ENCODE measurements at regions not wholly inside any gene's neighbourhood (a gene's known extent, or its start where the extent isn't known, plus 50 kb on each side); places are given as distances from the start of the nearest gene placed in this dataset.

DNA sequence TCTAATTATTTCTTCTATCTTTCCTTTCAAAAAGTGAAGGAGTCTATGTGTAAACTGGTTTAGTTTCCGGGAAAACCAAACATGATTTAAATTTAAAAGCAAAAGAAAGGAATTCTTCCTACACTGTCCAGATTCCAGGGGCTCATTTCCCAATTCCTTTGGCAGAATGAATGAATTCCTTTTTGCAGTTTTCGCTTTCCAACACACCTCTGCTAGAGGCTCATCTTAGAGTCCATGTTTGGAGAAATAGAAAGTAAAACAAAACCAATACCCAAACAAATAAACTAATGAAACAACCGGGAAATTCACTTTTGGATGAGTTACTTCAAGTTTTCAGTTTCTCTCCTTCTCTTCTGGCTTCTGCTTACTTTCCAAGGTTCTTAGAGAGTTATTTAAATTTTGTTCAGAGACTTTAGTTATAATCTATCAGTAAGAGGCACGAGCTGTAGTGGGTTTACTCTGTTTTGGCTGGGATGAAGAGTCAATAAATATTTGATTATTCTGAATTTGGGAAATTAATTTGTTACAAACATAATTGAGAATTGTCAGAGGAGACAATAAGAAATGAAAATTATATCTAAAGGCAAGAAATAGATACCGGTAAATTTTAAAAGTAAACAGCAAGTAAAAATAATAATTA lies 365.0 kb upstream of the CDH9 start:
- no peak for DNase-seq

DNA sequence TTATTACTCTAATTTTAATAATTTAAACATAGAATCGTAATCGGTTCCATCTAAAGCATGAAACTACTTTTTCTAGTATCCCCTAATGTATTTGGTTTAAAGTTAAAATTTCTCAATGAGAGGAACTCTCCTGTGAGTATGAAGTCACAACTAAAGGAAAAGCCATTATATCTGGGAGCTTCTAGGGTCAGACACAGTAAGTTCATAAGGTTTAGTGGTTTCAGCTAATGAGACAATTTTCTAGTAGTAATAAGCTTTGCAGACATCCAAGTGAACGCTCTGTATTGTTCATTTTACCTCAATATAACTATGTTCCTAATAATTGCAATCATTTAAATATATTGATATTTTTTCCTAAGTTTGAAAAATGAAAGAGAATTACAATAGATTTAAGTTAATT lies 364.4 kb upstream of the CDH9 start:
- DNase-seq, result no peak

DNA sequence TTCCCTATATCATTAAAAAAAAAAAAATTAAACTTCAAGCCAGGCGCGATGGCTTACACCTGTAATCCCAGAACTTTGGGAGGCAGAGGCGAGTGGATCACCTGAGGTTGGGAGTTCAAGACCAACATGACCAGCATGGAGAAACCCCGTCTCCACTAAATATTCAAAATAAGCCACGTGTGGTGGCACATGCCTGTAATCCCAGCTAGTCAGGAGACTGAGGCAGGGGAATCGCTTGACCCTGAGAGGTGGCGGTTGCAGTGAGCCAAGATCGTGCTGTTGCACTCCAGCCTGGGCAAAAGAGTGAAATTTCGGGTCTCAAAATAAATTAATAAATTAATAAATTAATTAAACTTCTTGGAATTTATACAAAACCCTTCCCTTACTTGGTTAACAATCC lies 358.6 kb upstream of the CDH9 start:
- no peak for DNase-seq

GRCh38 chr5:27392716-27393115 lies 354.3 kb upstream of the CDH9 start:
- DNase-seq, result no peak

DNA sequence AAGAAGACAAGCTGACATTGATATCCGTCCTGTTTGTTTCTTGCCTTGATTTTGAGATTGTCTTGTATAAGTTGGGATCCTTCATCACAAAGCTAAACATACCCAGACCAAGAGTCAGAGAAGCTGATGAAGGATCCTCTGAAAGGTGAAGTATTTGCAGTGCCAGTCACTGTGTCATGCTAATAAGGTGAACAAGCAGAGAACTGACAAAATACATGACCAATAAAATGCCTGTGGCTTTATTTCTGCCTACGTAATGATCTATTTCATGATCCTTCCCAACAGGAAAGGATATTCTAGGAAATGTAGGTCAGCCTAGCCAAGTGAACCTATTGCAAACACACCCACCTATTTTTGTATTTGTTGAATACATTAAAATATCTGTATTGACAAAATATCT lies 351.3 kb upstream of the CDH9 start:
- DNase-seq, result no peak

- no peak for DNase-seq
Measured at GRCh38 chr5:27388755-27389154, 350.4 kb upstream of the CDH9 start.

DNA sequence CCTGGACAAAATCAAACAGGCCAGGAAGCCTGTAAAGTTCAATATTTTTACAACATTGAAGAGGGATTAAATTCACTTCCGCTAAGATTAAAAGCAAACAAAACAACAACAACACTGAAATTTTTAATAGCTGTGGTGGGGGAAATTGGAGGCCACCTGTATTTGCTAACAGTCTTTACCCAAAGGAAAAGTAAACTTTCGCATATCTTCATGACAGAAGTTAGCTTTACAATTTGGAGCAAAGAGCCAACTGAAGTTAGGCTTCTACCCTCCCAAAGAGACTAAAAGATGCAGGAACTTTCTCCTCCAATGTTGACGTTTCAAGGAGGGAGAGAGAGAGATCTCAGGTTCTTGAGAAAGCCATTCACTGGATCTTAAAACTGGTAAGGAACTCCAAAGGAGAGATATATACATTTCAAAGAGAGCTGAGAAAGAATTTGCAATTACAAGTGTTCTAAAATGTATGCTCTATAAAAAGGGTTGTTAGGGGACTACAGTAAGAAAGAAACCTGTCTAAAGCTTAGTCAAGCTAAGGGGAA lies 349.2 kb upstream of the CDH9 start:
- no peak for DNase-seq

- DNase-seq, result no peak
Measured at GRCh38 chr5:27381686-27382085, 343.3 kb upstream of the CDH9 start.

GRCh38 chr5:27377626-27378025 lies 339.2 kb upstream of the CDH9 start:
- no peak for DNase-seq

- no peak for DNase-seq
Measured at GRCh38 chr5:27353970-27354369, 315.6 kb upstream of the CDH9 start.

- no peak for DNase-seq
Measured at GRCh38 chr5:27353540-27353939, 315.2 kb upstream of the CDH9 start.

DNA sequence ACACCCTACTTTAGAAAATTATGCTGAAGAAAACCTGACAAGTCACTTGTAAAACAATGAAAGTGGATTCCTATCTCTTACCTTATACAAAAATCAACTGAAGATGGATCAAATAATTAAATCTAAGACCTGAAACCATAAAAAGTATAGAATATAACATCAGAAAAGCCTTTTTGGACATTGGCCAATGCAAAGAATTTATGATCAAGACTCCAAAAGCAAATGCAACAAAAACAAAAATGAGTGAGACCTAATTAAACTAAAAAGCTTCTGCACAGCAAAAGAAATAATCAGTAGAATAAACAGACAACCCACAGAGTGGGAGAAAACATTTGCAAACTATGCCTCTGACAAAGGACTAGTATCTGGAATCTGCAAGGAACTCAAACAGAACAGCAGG lies 303.0 kb upstream of the CDH9 start:
- DNase-seq, result no peak

GRCh38 chr5:27336817-27337216 lies 298.4 kb upstream of the CDH9 start:
- no peak for DNase-seq

GRCh38 chr5:27328480-27328879 lies 290.1 kb upstream of the CDH9 start:
- DNase-seq, result no peak

DNA sequence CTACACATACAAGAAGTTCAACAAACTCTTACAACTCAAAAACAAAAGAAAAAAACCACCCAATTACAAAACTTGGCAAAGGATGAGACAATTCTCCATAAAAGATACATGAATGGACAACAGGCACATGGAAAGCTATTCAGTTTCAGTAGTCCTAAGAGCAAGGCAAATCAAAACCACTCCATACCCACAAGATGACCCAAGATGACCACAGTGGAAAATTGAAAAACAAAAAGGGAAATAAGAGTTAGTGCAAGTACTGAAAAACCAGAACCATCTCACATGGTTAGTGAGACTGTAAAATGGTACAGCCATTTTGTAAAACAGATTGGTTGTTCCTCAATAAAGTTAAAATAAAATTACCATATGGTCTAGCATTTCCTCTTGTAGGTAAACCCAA lies 287.1 kb upstream of the CDH9 start:
- DNase-seq, result no peak

DNA sequence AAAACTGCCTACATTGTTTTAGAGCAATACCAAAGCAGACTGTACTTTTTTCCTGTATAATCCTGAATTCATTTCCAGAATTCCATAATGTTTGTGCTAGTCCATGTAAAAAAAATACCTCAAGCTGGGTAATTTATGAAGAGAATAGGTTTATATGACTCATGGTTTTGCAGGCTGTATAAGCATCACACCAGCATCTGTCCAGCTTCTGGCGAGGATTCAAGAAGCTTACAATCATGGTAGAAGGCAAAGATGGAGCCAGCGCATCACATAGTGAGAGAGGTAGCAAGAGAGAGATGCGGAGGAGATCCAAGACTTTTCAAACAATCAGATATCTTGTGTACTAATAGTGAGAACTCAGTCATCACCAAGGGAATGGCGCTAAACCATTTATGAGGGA lies 280.3 kb upstream of the CDH9 start:
- DNase-seq, result no peak

- no peak for DNase-seq
Measured at GRCh38 chr5:27316271-27316650, 277.9 kb upstream of the CDH9 start.

DNA sequence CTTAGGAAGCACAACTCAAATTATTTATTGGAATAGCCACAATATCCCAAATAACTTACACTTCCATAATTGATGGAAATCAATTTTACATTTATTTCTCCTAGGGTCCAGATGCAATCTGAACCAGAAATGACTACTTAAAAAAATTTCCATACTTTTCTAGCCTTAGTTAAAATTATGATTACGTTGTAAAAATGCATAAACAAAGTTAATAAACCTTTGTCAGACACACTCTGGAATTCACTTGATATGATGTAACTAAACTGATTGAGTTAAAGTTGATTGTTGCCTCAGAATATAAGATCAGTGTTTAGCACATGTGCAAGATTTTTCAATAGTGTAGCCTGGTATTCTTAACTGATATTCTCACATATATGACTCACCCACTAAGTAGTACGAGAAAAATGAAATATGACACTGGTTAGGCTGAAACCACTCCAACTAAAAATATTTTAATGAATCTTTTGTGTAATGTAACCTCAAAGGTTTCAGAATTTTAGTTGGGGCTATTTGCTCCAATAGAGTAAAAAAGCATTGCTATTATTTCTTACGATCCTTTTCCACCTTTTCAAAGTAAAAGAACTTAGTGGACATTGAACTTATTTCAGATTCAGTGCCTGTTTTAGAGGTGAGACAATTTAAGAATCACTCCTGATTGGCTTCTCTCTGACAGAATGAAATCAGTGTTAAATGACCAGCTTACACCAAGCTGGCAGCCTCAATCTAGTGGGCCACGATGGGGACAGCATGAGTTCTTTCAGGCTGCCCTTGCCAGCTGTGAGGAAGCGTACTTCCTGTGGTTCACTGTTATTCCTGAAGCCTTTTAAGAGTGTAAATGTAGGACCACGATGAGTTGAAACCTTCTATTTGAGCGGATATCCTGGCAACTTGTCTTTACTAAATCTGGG lies 277.2 kb upstream of the CDH9 start:
- DNase-seq, result no peak

DNA sequence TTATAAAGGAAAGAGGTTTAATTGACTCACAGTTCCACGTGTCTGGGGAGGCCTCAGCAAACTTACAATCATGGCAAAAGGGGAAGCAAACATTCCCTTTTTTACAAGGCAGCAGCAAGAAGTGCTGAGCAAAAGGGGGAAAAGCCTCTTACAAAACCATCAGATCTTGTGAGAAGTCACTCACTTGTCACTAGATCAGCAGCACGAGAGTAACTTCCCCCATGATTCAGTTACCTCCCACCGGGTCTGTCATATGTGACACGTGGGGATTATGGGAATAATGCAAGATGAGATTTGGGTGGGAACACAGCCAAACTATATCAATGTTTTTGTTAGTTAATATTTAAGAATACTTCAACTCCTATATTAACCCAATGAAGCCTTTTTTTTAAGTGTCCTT lies 275.2 kb upstream of the CDH9 start:
- DNase-seq, result no peak

- no peak for DNase-seq
Measured at GRCh38 chr5:27312291-27312893, 274.0 kb upstream of the CDH9 start.

DNA sequence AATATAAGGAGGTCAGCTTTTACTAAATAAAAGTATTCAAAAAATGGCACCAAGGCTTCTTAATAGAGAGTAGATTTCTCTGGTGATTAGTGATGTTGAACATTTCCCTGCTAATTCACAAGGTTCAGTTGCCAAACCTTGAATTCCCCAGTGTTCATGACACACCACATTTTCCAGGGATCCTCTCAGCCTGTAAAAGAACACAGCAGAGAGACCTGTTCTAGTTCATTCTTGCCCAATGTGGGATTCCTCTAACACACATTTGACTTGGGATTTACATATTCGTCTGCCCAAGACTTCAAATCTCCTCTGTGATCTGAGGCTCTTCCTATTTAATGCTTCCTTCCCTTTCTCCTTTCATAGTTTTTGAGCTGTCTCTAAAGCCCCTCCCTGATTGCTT lies 273.2 kb upstream of the CDH9 start:
- no peak for DNase-seq

DNA sequence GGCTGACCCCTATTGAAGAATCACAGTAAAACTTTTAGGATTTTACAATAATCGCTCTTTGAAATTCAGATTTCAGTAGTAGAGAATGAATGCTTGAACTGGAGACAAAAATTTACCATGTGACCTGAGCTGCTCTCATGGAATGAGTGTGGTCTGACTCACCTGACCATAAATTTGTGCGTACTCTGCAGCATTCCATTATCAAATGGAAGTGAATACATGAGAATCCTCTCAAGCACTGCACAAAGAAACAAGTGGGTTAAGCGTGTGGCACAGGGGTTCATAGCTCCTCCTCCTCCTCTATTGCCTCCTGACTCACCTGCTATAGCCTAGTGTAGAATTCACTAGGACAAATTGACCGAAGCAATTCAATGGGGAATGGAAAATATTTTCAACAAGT lies 269.8 kb upstream of the CDH9 start:
- no peak for DNase-seq

DNA sequence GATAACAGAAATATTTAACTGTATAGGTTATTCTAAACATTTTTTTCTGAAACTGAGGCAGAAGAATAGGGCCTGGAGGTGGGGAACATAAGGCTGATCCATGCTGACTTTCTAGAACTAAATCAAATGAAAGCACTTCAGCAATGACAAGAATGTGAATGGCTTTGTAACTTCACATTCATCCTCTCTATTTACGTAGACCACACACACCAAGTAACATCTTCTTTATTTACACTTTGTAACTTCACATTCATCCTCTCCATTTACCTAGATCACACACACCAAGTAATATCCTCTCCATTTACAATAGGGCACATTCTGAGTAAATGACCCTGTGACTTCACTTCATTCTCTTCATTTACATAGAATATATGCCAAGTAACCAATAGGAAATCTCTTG lies 251.8 kb upstream of the CDH9 start:
- no peak for DNase-seq

DNA sequence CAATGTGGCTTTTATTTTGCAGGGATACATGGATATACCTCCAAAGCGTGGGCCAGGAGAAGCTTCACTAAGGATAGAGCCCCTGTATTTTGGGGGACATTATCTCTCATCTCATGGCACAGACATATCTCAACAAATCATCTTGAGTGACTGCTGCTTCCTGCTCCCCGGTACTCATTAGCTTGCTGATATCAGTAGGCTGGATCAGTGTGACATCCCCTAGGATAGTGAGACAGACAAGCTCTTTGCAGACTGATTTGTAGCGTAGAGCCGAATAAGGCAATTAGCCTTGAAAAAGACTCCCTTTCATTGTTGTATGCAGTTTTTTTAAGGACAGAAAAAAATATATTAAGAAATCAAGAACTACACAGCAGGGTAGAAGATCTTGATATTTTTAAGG lies 237.7 kb upstream of the CDH9 start:
- DNase-seq, result no peak
